ENCODE measurements at regions not wholly inside any gene's neighbourhood (a gene's known extent, or its start where the extent isn't known, plus 50 kb on each side); places are given as distances from the start of the nearest gene placed in this dataset.
"Not testable (repeated sequence)": the region's sequence is repeated elsewhere in the genome, so short reads cannot be mapped to it uniquely, and the experiment has no call there.

DNA sequence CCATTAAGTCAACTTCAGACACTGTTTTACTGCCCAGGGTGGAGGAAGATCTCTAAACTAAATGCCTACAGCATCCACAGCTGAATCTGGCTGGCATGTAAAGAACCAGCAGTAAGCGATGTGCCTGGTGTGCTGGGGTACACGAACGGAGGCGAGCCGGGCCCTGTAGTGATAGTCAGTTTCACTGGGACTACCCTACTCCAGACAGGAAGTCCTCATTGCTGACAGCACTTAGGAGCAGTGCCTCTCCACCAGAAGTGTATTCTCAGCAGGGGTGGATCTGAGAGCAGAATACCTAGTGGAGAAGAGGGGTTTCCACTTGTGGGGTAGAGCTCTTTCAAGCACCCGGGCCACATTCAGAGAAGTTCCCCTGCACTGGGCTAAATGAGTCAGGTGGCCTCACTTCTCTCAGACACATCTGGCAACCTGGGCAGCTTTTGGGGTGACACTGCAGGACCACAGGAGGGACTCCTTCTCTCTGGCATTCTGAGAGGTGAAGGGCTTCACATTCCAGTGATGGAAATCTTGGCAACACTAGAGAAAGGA is 290.3 kb upstream of the PLGLB1 start:
- not testable (repeated sequence) for TF ChIP-seq POLR2A (IDR thresholded peaks at IDR 0.05)
- TF ChIP-seq, protein P1, sequence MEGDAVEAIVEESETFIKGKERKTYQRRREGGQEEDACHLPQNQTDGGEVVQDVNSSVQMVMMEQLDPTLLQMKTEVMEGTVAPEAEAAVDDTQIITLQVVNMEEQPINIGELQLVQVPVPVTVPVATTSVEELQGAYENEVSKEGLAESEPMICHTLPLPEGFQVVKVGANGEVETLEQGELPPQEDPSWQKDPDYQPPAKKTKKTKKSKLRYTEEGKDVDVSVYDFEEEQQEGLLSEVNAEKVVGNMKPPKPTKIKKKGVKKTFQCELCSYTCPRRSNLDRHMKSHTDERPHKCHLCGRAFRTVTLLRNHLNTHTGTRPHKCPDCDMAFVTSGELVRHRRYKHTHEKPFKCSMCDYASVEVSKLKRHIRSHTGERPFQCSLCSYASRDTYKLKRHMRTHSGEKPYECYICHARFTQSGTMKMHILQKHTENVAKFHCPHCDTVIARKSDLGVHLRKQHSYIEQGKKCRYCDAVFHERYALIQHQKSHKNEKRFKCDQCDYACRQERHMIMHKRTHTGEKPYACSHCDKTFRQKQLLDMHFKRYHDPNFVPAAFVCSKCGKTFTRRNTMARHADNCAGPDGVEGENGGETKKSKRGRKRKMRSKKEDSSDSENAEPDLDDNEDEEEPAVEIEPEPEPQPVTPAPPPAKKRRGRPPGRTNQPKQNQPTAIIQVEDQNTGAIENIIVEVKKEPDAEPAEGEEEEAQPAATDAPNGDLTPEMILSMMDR (IDR thresholded peaks at IDR 0.05 in 8 of 11, conservative IDR thresholded peaks at IDR 0.05 in 3 of 11), result not testable (repeated sequence)

All from spleen (tissue), 7 donors.